Pancreas (tissue), 10 donors: ENCODE measurements at regions not wholly inside any gene's neighbourhood (a gene's known extent, or its start where the extent isn't known, plus 50 kb on each side); places are given as distances from the start of the nearest gene placed in this dataset.

Source experiments
- ATAC-seq, 4 donors: fragments of 200-7000 bp; cut with Tn5 transposase; one replicate each; pipeline versions ENCODE4 v1.8.0 to v1.9.1; 2020; ENCODE audit warnings: mild to moderate bottlenecking in 4 of 4, moderate library complexity in 4 of 4
- DNase-seq, 6 donors: peaks; one replicate each; pipeline ENCODE4 v3.0.0-alpha.2; 2020
- FAIRE-seq: peaks from 2 replicates; lab custom pipeline; 2012; peaks lifted over from hg19 to GRCh38; lab: Jason Lieb, UNC
- H3K27ac ChIP-seq, 4 donors: fragments of 200-600 bp; sonication (generic); 1 replicate in 3 of 4; 2 replicates in 1 of 4; pipeline versions ENCODE4 v1.5.0 to v1.8.0; 2020
- H3K27me3 ChIP-seq, 4 donors: fragments of 200-600 bp; one replicate each; pipeline ENCODE4 v1.8.0; 2021
- H3K36me3 ChIP-seq, 3 donors: fragments of 200-600 bp; sonication (generic) in 1 of 3; one replicate each; pipeline versions ENCODE4 v1.5.0 to v1.8.0; 2020 to 2021
- H3K4me1 ChIP-seq, 3 donors: fragments of 200-600 bp; one replicate each; pipeline ENCODE4 v1.8.0; 2021
- H3K4me3 ChIP-seq, 4 donors: fragments of 200-600 bp; sonication (generic) in 2 of 4; one replicate each; pipeline versions ENCODE4 v1.5.0 to v1.8.0; 2020 to 2021
- H3K9me3 ChIP-seq, 4 donors: fragments of 200-600 bp; one replicate each; pipeline ENCODE4 v1.8.0; 2021
- WGBS, 2 donors: extraction: QIAGEN DNeasy Blood & Tissue Kit; methylation state at CpG; one replicate each; pipeline ENCODE4 v1.1.7; 2013; 5-methylcytosine and 5-hydroxymethylcytosine counted together
- intact Hi-C, 3 donors: fragments of 100-400 bp; cut with DNase I; formaldehyde crosslinking; loops; one replicate each; pipeline versions ENCODE4 v1.11.1 to v1.14.2; 2022
- TF ChIP-seq, protein P1 (sequence below), 4 donors: fragments of 200-600 bp; sonication (generic) in 3 of 4; IDR thresholded peaks; one replicate each; pipeline versions ENCODE4 v1.5.0 to v1.8.0; 2021; ENCODE audit warnings: antibody characterized with exemption in 4 of 4
- donor health status: healthy with polysubstance abuse.
- donor health status: DM: no; HTN: no; CAD: no; lungs with moderate emphysema.
- donor health status: DM: no; HTN: no; CAD: no.
- donor health status: control.
- donor health status: control.
- donor health status: Bipolar disorder and iron deficiency.
- donor health status: DM: yes; HTN: yes; CAD: no.
- donor health status: DM: no; HTN: no; CAD: no.
- donor health status: DM: no; HTN: no; CAD: no.
- donor health status: DM: yes; HTN: yes; CAD: no.

DNA sequence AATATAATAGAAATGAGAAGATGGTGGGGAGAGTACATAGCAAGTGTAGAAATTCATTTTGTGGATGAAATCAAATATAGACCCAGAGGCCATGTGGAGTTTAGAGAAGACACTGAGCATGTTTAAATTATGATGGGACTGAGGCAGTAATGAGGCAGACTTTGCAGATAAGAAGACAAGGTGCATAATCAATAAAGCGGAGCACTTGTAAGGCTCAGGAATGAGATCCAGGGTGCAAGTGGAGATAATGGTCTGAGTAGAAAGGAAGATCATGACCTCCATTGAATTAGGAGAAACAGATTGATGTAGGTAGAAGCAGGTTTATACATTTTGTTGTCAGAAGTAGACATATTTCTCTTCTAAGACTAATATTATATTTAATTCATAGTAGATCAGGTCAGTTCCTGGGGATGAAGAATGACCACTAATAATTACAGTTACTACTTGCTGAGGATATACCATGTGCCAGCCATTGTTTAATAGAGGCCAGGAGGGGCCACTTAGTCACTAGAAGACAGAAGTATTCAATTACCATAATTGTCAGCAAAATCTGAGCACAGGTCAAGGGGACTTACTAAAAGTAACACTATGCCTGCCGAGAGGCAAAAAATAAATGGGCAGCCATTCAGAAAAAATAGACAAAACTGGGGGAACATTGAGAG, 479.8 kb downstream of the DNAH5 start:
- WGBS, 2 donors, result 83 to 85% methylated on average over 2 of the region's 2 CpGs
- ATAC-seq, result no peak
- H3K27ac ChIP-seq, result no peak overlapping the region
- TF ChIP-seq, protein P1, sequence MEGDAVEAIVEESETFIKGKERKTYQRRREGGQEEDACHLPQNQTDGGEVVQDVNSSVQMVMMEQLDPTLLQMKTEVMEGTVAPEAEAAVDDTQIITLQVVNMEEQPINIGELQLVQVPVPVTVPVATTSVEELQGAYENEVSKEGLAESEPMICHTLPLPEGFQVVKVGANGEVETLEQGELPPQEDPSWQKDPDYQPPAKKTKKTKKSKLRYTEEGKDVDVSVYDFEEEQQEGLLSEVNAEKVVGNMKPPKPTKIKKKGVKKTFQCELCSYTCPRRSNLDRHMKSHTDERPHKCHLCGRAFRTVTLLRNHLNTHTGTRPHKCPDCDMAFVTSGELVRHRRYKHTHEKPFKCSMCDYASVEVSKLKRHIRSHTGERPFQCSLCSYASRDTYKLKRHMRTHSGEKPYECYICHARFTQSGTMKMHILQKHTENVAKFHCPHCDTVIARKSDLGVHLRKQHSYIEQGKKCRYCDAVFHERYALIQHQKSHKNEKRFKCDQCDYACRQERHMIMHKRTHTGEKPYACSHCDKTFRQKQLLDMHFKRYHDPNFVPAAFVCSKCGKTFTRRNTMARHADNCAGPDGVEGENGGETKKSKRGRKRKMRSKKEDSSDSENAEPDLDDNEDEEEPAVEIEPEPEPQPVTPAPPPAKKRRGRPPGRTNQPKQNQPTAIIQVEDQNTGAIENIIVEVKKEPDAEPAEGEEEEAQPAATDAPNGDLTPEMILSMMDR (IDR thresholded peaks at IDR 0.05), result no peak
- no peaks in the 10 kb centered on the region for H3K4me1 ChIP-seq
- no peaks in the 10 kb centered on the region for H3K9me3 ChIP-seq
- FAIRE-seq, result no peak
- intact Hi-C loops, result no loop called here
- H3K36me3 ChIP-seq, result no peaks in the 10 kb centered on the region
- H3K4me3 ChIP-seq, result no peak overlapping the region
- DNase-seq, result no peak
- no peaks in the 10 kb centered on the region for H3K27me3 ChIP-seq

DNA sequence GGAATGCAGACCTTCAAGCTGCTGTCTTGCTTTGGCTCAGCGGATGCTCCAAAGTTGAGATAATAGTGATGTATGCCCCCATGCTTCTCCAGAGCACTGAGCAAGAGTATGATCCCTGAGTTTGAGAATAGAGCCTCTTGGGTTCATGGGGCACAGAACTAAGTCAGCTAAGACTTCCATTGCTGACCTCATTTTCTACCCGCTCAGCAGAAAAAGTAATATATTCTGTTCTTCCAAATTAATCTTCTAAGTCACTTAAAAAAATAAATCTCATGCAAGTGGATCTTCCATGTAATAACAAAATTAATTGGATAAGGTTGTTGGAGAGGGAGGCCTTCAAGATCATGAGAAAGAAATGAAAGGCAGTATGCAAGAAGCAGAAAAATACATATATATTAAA, 483.9 kb downstream of the DNAH5 start:
- no peak for DNase-seq
- no peak for ATAC-seq
- no peak overlapping the region for H3K27ac ChIP-seq
- intact Hi-C loops, result no loop called here
- no peaks in the 10 kb centered on the region for H3K9me3 ChIP-seq
- H3K27me3 ChIP-seq, result no peaks in the 10 kb centered on the region
- WGBS, 2 donors, result 88 to 99% methylated on average over 2 of the region's 2 CpGs
- TF ChIP-seq, protein P1 (IDR thresholded peaks at IDR 0.05), result no peak
- H3K4me1 ChIP-seq, result no peaks in the 10 kb centered on the region
- H3K4me3 ChIP-seq, result no peak overlapping the region
- no peaks in the 10 kb centered on the region for H3K36me3 ChIP-seq
- FAIRE-seq, result no peak

DNA sequence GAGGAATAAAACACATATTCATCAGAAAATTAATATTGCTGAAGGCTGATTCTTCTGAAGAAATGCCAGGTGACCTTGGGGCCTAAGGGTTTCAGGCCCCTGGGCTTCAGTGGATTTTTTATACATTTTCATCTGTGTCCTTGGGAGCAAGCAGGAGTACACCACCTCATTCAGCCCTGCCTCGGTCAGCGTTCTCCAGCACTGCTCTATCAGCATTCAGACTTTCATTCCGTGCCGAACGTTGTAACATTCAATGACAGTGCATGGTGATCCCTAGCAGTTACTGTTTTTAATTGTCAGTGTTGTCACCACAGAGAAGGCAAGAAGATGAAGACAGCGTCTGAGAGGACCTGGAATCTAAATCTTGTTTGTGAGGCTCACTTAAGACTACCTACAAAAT, 490.4 kb downstream of the DNAH5 start:
- TF ChIP-seq, protein P1 (IDR thresholded peaks at IDR 0.05), result no peak
- no peaks in the 10 kb centered on the region for H3K9me3 ChIP-seq
- DNase-seq (no peak), FAIRE-seq (no peak), ATAC-seq (no peak)
- H3K27ac ChIP-seq, result no peak overlapping the region
- 70 to 73% methylated on average over 6 of the region's 6 CpGs for WGBS, 2 donors
- no peak overlapping the region for H3K4me3 ChIP-seq
- no peaks in the 10 kb centered on the region for H3K36me3 ChIP-seq
- intact Hi-C loops, result no loop called here
- H3K4me1 ChIP-seq, result no peaks in the 10 kb centered on the region
- H3K27me3 ChIP-seq, result no peaks in the 10 kb centered on the region

DNA sequence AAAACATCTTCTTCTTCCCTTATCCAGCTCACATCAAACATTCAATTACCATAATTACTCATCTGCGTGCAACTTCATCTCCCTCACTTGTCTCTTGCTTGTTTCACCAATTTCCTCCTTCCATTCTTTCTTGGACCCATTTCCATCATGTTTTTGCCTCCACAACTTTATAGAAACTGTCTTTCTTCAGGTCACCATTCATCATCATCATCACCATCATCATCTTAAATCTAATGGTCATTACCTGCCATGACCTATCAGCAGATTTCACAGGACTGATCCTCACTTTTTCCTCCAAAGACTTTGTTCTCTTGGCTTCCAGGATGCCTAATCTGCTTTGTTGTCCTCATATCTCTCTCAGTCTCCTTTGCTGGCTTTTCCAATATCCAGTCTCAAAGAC, 495.6 kb downstream of the DNAH5 start:
- H3K27me3 ChIP-seq, result no peaks in the 10 kb centered on the region
- FAIRE-seq, result no peak
- WGBS, 2 donors, result 60 to 83% methylated on average over 1 of the region's 1 CpG
- ATAC-seq, result no peak
- no peaks in the 10 kb centered on the region for H3K36me3 ChIP-seq
- H3K4me3 ChIP-seq, result no peak overlapping the region
- TF ChIP-seq, protein P1 (IDR thresholded peaks at IDR 0.05), result no peak
- H3K27ac ChIP-seq, result no peak overlapping the region
- DNase-seq, result no peak
- H3K9me3 ChIP-seq, result no peaks in the 10 kb centered on the region
- no peaks in the 10 kb centered on the region for H3K4me1 ChIP-seq
- intact Hi-C loops, result no loop called here

DNA sequence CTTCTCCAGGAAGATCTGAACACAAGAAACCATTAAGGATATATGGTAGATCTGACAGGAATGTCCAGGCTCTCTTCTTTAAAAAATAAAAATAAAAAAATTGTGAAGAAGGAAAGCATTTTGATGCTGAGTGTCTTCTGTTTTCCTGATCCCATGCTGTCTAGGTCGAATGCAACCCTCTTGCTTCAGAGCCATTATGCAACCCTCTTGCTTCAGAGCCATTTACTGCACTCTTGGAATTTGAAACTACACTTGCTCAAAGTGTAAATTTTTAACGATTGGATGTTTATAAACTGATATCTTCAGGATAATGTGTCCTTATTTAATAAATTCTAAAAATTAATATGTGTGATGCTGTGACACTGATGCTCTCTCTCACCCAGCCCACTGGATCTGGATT, 505.1 kb downstream of the DNAH5 start:
- H3K36me3 ChIP-seq, result no peaks in the 10 kb centered on the region
- 35 to 46% methylated on average over 2 of the region's 2 CpGs for WGBS, 2 donors
- intact Hi-C loops, result no loop called here
- H3K27me3 ChIP-seq, result no peaks in the 10 kb centered on the region
- TF ChIP-seq, protein P1 (IDR thresholded peaks at IDR 0.05), result no peak
- H3K4me3 ChIP-seq, result no peak overlapping the region
- H3K4me1 ChIP-seq, result no peaks in the 10 kb centered on the region
- FAIRE-seq (no peak), DNase-seq (no peak), ATAC-seq (no peak)
- H3K9me3 ChIP-seq, result no peaks in the 10 kb centered on the region
- no peak overlapping the region for H3K27ac ChIP-seq
